Type B pancreatic cell (in vitro differentiated cells): ENCODE measurements at regions not wholly inside any gene's neighbourhood (a gene's known extent, or its start where the extent isn't known, plus 50 kb on each side); places are given as distances from the start of the nearest gene placed in this dataset.
"Not testable (repeated sequence)": the region's sequence is repeated elsewhere in the genome, so short reads cannot be mapped to it uniquely, and the experiment has no call there.

Experiments
- DNase-seq: peaks from one replicate; pipeline ENCODE4 v3.0.0; 2021; ENCODE audit warnings: mixed read lengths; ENCODE audit not compliant: unreplicated experiment; ENCODE audit errors: extremely low spot score
- H3K27ac Mint-ChIP-seq: 2 replicates; pipeline ENCODE4 v1.8.0; 2021; ENCODE audit warnings: mild to moderate bottlenecking, mixed read lengths
- H3K27me3 Mint-ChIP-seq: 2 replicates; pipeline ENCODE4 v1.8.0; 2021; ENCODE audit warnings: mixed read lengths
- H3K36me3 Mint-ChIP-seq: 2 replicates; pipeline ENCODE4 v1.8.0; 2021; ENCODE audit warnings: mixed read lengths
- H3K4me1 Mint-ChIP-seq: one replicate; pipeline ENCODE4 v1.8.0; 2021; ENCODE audit warnings: mixed read lengths; ENCODE audit not compliant: unreplicated experiment
- H3K4me3 Mint-ChIP-seq: 2 replicates; pipeline ENCODE4 v1.8.0; 2021; ENCODE audit warnings: mild to moderate bottlenecking, mixed read lengths
- H3K9me3 Mint-ChIP-seq: 2 replicates; pipeline ENCODE4 v1.8.0; 2021; ENCODE audit warnings: mixed read lengths
- CTCF ChIP-seq: fragments of 200-600 bp; sonication (generic); conservative IDR thresholded peaks from 2 replicates; pipeline ENCODE4 v1.5.0; 2021; ENCODE audit warnings: antibody characterized with exemption, mild to moderate bottlenecking

GRCh38 chr9:30925635-30926034, 1458.8 kb upstream of the ACO1 start:
- Mint-ChIP-seq H3K27ac (no peak overlapping the region), H3K4me1 (no peaks in the 10 kb centered on the region)
- TF ChIP-seq CTCF, result no peak

GRCh38 chr9:30928045-30928444, 1456.4 kb upstream of the ACO1 start:
- no peak overlapping the region for H3K4me3 Mint-ChIP-seq
- no peak for DNase-seq
- no peak for TF ChIP-seq CTCF
- H3K27ac Mint-ChIP-seq, result no peak overlapping the region
- no peaks in the 10 kb centered on the region for H3K9me3 Mint-ChIP-seq
- H3K4me1 Mint-ChIP-seq, result no peaks in the 10 kb centered on the region
- H3K36me3 Mint-ChIP-seq, result no peaks in the 10 kb centered on the region
- no peaks in the 10 kb centered on the region for H3K27me3 Mint-ChIP-seq

More at GRCh38 chr9:30925635-30926034, 1458.8 kb upstream of the ACO1 start:
- H3K27me3 Mint-ChIP-seq, result no peaks in the 10 kb centered on the region
- no peaks in the 10 kb centered on the region for H3K36me3 Mint-ChIP-seq
- H3K9me3 Mint-ChIP-seq, result no peaks in the 10 kb centered on the region
- no peak for DNase-seq
- H3K4me3 Mint-ChIP-seq, result no peak overlapping the region

- Mint-ChIP-seq H3K27ac (no peak overlapping the region), H3K27me3 (no peaks in the 10 kb centered on the region), H3K4me3 (no peak overlapping the region), H3K36me3 (no peaks in the 10 kb centered on the region), H3K4me1 (no peaks in the 10 kb centered on the region), H3K9me3 (no peaks in the 10 kb centered on the region)
- no peak for DNase-seq
- no peak for TF ChIP-seq CTCF
These were observed 1452.2 kb upstream of the ACO1 start for GRCh38 chr9:30932226-30932625.

- H3K9me3 Mint-ChIP-seq, result no peaks in the 10 kb centered on the region
- no peaks in the 10 kb centered on the region for H3K27me3 Mint-ChIP-seq
- H3K36me3 Mint-ChIP-seq, result no peaks in the 10 kb centered on the region
- no peak for TF ChIP-seq CTCF
- no peaks in the 10 kb centered on the region for H3K4me1 Mint-ChIP-seq
- no peak for DNase-seq
- H3K4me3 Mint-ChIP-seq, result no peak overlapping the region
- no peak overlapping the region for H3K27ac Mint-ChIP-seq
These were observed 1448.7 kb upstream of the ACO1 start for GRCh38 chr9:30935730-30936129.

GRCh38 chr9:30937106-30937505, 1447.3 kb upstream of the ACO1 start:
- Mint-ChIP-seq H3K27ac (no peak overlapping the region), H3K4me3 (no peak overlapping the region), H3K9me3 (no peaks in the 10 kb centered on the region), H3K36me3 (no peaks in the 10 kb centered on the region), H3K27me3 (no peaks in the 10 kb centered on the region), H3K4me1 (no peaks in the 10 kb centered on the region)
- TF ChIP-seq CTCF, result no peak
- DNase-seq, result no peak

GRCh38 chr9:30942852-30943251, 1441.6 kb upstream of the ACO1 start:
- H3K27ac Mint-ChIP-seq, DNase-seq, H3K4me1 Mint-ChIP-seq, H3K9me3 Mint-ChIP-seq, H3K36me3 Mint-ChIP-seq, H3K4me3 Mint-ChIP-seq, H3K27me3 Mint-ChIP-seq: not testable (repeated sequence)
